ENCODE measurements at regions not wholly inside any gene's neighbourhood (a gene's known extent, or its start where the extent isn't known, plus 50 kb on each side); places are given as distances from the start of the nearest gene placed in this dataset.

DNA sequence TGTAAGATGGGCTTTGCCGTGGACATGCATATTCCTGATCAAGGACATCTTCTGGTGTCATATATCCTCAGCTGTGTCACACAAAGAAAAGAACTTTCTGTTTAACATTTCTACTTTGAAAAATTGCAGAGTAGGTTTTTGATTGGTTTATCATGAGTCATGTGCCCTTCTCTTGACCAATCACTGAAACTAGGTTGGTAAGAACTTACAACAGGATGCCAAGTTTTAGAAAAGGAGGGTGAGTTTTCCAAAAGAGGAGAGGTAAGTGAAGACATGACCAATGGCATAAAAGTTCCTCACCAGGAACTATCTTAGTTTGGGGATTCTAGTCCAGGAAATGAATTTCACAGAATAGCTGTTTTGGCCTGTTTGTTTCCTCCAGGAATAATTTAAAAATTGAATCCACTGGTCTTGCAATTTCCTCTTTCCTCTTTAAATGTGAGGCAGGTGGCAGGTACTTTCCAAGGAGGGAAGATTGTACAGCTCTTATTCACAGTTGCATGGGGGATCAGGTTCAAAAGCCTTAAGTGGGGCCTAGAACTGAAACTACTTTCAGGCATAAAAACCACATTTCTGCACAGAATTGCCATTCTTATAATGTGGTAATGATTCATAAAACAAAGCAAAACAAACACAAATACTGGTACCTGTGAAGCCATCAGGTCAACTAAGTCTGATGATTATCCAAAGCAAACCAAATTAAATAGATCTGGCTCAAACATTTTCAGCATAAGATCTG is 1114.5 kb upstream of the LCORL start:
- H3K27me3 Mint-ChIP-seq, result no peaks in the 10 kb centered on the region
- CTCF ChIA-PET, result no interaction called here
- Histone ChIP-seq H3K27ac (ENCODE audit: low read depth, low read length) (no peak overlapping the region), H3K36me3 (ENCODE audit: control insufficient read depth in 2 of 3, insufficient read depth in 3 of 3, low read length in 3 of 3) (no peaks in the 10 kb centered on the region), H3K4me3 (ENCODE audit: low read length) (no peak overlapping the region), H3K9me3 (ENCODE audit: control insufficient read depth in 2 of 3, low read length in 3 of 3) (no peaks in the 10 kb centered on the region), H3K4me1 (ENCODE audit: control insufficient read depth in 2 of 2, insufficient read depth in 2 of 2, low read length in 2 of 2) (no peaks in the 10 kb centered on the region), H3K27me3 (ENCODE audit: control insufficient read depth in 2 of 2, insufficient read depth in 2 of 2, low read length in 2 of 2) (no peaks in the 10 kb centered on the region)
- H3K9me3 Mint-ChIP-seq, result peaks cover 0 to 11% (median 5%) of the 10 kb centered on the region in 11 donors
- ATAC-seq, result no peak
- no peak overlapping the region for H3K4me3 Mint-ChIP-seq
- H3K27ac Mint-ChIP-seq, result no peak overlapping the region
- H3K36me3 Mint-ChIP-seq, result no peaks in the 10 kb centered on the region
- H3K4me1 Mint-ChIP-seq, result no peaks in the 10 kb centered on the region
- intact Hi-C loops (cut with micrococcal nuclease), result no loop called here
- DNase-seq, result no peak
- POLR2A ChIA-PET, result no interaction called here

DNA sequence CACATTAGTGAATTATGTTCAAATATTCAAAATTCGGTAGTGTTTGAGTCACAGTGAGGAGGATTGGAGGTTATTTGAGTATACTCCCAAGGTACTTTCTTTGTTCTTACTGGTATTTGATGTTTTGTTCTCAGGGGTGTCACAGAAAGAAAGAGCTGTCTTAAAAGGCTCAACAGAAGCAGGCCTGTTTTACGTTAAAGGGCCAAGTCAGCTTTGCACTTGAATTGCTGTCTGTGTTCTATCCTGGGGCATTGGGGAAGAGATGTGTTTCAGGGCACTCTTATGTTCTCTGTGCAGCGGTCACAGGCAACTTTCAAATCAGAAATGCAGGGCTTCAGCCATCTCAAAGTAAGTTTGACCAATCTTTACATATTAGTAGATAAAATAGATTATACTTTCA is 1113.1 kb upstream of the LCORL start:
- POLR2A ChIA-PET, result no interaction called here
- H3K27me3 Mint-ChIP-seq, result no peaks in the 10 kb centered on the region
- H3K9me3 ChIP-seq (ENCODE audit: control insufficient read depth in 2 of 3, low read length in 3 of 3), result no peaks in the 10 kb centered on the region

DNA sequence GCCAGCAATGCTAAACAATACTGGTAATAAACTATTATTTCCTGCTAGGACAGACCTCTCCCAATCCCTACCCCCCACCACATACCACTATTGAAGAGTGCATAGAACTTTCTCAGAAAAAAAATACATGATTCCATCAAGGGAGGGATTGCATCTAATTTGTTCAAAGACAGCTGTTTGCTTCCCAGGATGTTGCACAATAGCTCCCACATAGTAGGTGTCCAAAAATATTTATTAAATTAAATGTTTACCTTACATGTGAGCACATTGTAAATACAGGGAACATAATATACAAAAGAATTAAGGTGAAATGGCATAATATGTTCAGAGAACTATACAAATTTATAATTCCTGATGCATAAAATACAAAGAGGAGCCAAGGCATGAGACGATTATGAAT is 1111.8 kb upstream of the LCORL start:
- intact Hi-C loops (cut with micrococcal nuclease), result no loop called here
- ATAC-seq, result no peak
- Histone ChIP-seq H3K27ac (ENCODE audit: low read depth, low read length) (no peak overlapping the region), H3K36me3 (ENCODE audit: control insufficient read depth in 2 of 3, insufficient read depth in 3 of 3, low read length in 3 of 3) (no peaks in the 10 kb centered on the region), H3K9me3 (ENCODE audit: control insufficient read depth in 2 of 3, low read length in 3 of 3) (no peaks in the 10 kb centered on the region), H3K4me1 (ENCODE audit: control insufficient read depth in 2 of 2, insufficient read depth in 2 of 2, low read length in 2 of 2) (no peaks in the 10 kb centered on the region), H3K4me3 (ENCODE audit: low read length) (no peak overlapping the region), H3K27me3 (ENCODE audit: control insufficient read depth in 2 of 2, insufficient read depth in 2 of 2, low read length in 2 of 2) (no peaks in the 10 kb centered on the region)
- no peaks in the 10 kb centered on the region for H3K4me1 Mint-ChIP-seq
- H3K27ac Mint-ChIP-seq, result no peak overlapping the region
- no peak overlapping the region for H3K4me3 Mint-ChIP-seq
- POLR2A ChIA-PET, result no interaction called here
- CTCF ChIA-PET, result interaction anchor here (1.0 kb wide), 1 partner anchor 12 kb away, joined by 3 read pairs; no protein-coding TSS in a partner anchor
- no peaks in the 10 kb centered on the region for H3K27me3 Mint-ChIP-seq
- peaks cover 0 to 11% (median 2%) of the 10 kb centered on the region in 11 donors for H3K9me3 Mint-ChIP-seq
- no peak for DNase-seq
- H3K36me3 Mint-ChIP-seq, result no peaks in the 10 kb centered on the region

More for the DNA sequence above, 1113.1 kb upstream of the LCORL start:
- H3K27me3 ChIP-seq (ENCODE audit: control insufficient read depth in 2 of 2, insufficient read depth in 2 of 2, low read length in 2 of 2), result no peaks in the 10 kb centered on the region
- no peak overlapping the region for H3K4me3 Mint-ChIP-seq
- H3K4me1 ChIP-seq (ENCODE audit: control insufficient read depth in 2 of 2, insufficient read depth in 2 of 2, low read length in 2 of 2), result no peaks in the 10 kb centered on the region
- no peaks in the 10 kb centered on the region for H3K36me3 ChIP-seq (ENCODE audit: control insufficient read depth in 2 of 3, insufficient read depth in 3 of 3, low read length in 3 of 3)
- CTCF ChIA-PET, result no interaction called here
- H3K4me1 Mint-ChIP-seq, result no peaks in the 10 kb centered on the region
- no peak overlapping the region for H3K27ac Mint-ChIP-seq
- no peaks in the 10 kb centered on the region for H3K36me3 Mint-ChIP-seq
- DNase-seq, result no peak
- H3K4me3 ChIP-seq (ENCODE audit: low read length), result no peak overlapping the region
- H3K9me3 Mint-ChIP-seq, result peaks cover 0 to 11% (median 2%) of the 10 kb centered on the region in 11 donors
- intact Hi-C loops (cut with micrococcal nuclease), result no loop called here
- H3K27ac ChIP-seq (ENCODE audit: low read depth, low read length), result no peak overlapping the region
- ATAC-seq, result no peak

DNA sequence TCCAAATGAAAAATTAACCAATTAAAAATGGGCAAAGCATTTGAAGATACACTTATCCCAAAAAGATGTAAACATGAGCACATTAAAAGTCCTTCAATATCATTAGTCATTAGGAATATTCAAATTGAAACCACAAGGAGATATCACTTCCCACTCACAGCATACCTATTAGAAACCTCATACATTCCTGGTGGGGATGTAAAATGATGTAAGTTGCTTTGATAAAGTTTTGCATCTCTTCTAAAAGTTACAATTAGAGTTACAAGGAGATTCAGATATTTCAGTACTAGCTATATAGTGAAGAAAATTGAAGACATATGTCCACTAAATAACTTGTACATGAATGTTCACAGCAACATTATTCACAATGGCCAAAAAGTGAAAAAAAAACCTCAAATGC is 1109.3 kb upstream of the LCORL start:
- ChIA-PET POLR2A (no interaction called here), CTCF (no interaction called here)
- intact Hi-C loops (cut with micrococcal nuclease), result no loop called here
- Mint-ChIP-seq H3K27me3 (no peaks in the 10 kb centered on the region), H3K4me3 (no peak overlapping the region), H3K9me3 (peaks cover 0 to 10% (median 1%) of the 10 kb centered on the region in 11 donors), H3K4me1 (no peaks in the 10 kb centered on the region), H3K36me3 (no peaks in the 10 kb centered on the region), H3K27ac (no peak overlapping the region)
- Histone ChIP-seq H3K9me3 (ENCODE audit: control insufficient read depth in 2 of 3, low read length in 3 of 3) (no peaks in the 10 kb centered on the region), H3K36me3 (ENCODE audit: control insufficient read depth in 2 of 3, insufficient read depth in 3 of 3, low read length in 3 of 3) (no peaks in the 10 kb centered on the region), H3K27me3 (ENCODE audit: control insufficient read depth in 2 of 2, insufficient read depth in 2 of 2, low read length in 2 of 2) (no peaks in the 10 kb centered on the region), H3K4me1 (ENCODE audit: control insufficient read depth in 2 of 2, insufficient read depth in 2 of 2, low read length in 2 of 2) (no peaks in the 10 kb centered on the region), H3K27ac (ENCODE audit: low read depth, low read length) (no peak overlapping the region), H3K4me3 (ENCODE audit: low read length) (no peak overlapping the region)
- ATAC-seq (no peak), DNase-seq (no peak)

DNA sequence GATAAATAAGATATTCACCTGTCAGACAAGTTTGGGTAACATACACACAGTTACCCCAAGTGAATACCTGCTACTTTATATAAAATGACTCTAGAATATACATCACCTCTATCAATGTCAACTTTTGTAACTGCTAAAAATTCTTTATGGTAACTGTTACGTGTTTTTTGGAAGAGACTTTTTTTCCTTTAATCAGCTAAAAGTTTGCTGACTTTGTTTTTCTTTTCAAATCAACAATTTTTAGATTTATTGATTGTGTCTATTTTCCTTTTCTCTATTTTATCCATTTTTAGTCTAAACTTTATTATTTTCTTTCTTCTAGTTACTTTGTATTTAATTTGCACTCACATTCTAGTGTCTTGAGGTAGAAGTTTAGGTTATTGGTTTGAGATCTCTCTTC is 1106.6 kb upstream of the LCORL start:
- Histone ChIP-seq H3K9me3 (ENCODE audit: control insufficient read depth in 2 of 3, low read length in 3 of 3) (no peaks in the 10 kb centered on the region), H3K4me3 (ENCODE audit: low read length) (no peak overlapping the region), H3K27me3 (ENCODE audit: control insufficient read depth in 2 of 2, insufficient read depth in 2 of 2, low read length in 2 of 2) (no peaks in the 10 kb centered on the region), H3K4me1 (ENCODE audit: control insufficient read depth in 2 of 2, insufficient read depth in 2 of 2, low read length in 2 of 2) (no peaks in the 10 kb centered on the region), H3K27ac (ENCODE audit: low read depth, low read length) (no peak overlapping the region), H3K36me3 (ENCODE audit: control insufficient read depth in 2 of 3, insufficient read depth in 3 of 3, low read length in 3 of 3) (no peaks in the 10 kb centered on the region)
- intact Hi-C loops (cut with micrococcal nuclease), result no loop called here
- ATAC-seq (no peak), DNase-seq (no peak)
- Mint-ChIP-seq H3K36me3 (no peaks in the 10 kb centered on the region), H3K27me3 (no peaks in the 10 kb centered on the region), H3K27ac (no peak overlapping the region), H3K4me3 (no peak overlapping the region), H3K4me1 (no peaks in the 10 kb centered on the region), H3K9me3 (peaks cover 2 to 23% (median 10%) of the 10 kb centered on the region in 11 donors)
- CTCF ChIA-PET, result no interaction called here
- POLR2A ChIA-PET, result no interaction called here

DNA sequence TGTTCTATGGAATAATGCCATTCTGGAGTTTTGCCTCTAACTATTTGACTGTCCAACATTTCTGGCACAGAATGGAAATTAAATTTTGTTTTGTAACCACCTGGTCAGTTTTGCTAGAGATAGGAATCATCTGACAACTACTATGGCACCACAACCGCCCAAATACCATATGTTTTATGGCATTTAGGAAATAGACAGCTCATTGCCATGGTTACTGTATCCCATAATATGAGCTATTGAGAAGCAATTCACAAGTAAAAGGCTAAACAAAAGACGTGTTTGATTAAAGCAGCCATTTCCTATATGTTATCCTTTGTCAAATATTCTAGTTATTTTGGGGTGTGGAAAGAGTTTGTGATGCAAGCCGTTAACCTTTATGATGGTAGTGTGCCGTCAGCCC is 1105.3 kb upstream of the LCORL start:
- ChIA-PET CTCF (no interaction called here), POLR2A (no interaction called here)
- H3K27me3 ChIP-seq (ENCODE audit: control insufficient read depth in 2 of 2, insufficient read depth in 2 of 2, low read length in 2 of 2), result no peaks in the 10 kb centered on the region
- H3K36me3 ChIP-seq (ENCODE audit: control insufficient read depth in 2 of 3, insufficient read depth in 3 of 3, low read length in 3 of 3), result no peaks in the 10 kb centered on the region
- ATAC-seq, result no peak
- Mint-ChIP-seq H3K27me3 (no peaks in the 10 kb centered on the region), H3K36me3 (no peaks in the 10 kb centered on the region), H3K4me1 (no peaks in the 10 kb centered on the region), H3K4me3 (no peak overlapping the region), H3K9me3 (peaks cover 2 to 29% (median 8%) of the 10 kb centered on the region in 11 donors), H3K27ac (no peak overlapping the region)
- H3K27ac ChIP-seq (ENCODE audit: low read depth, low read length), result no peak overlapping the region
- no peak for DNase-seq
- H3K4me1 ChIP-seq (ENCODE audit: control insufficient read depth in 2 of 2, insufficient read depth in 2 of 2, low read length in 2 of 2), result no peaks in the 10 kb centered on the region
- H3K4me3 ChIP-seq (ENCODE audit: low read length), result no peak overlapping the region
- intact Hi-C loops (cut with micrococcal nuclease), result no loop called here
- H3K9me3 ChIP-seq (ENCODE audit: control insufficient read depth in 2 of 3, low read length in 3 of 3), result no peaks in the 10 kb centered on the region

DNA sequence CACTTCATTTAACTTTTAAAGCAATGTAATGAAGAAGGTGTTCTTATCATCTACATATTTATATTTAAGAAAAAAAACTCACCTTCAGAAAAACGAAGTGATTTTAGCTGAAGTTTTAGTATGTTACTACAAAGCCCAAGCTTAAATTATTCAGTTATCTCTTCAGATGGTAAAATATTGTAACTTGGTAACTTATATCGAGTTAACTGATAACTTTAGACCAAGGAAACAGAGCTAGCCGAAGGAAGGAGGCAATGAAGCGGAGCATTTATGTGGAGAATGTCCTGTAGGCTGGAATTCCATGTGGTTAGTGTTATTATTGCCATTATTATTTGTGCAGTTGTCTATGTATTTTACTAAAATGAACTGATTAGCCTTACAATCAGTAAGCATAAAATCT is 1102.1 kb upstream of the LCORL start:
- Histone ChIP-seq H3K36me3 (ENCODE audit: control insufficient read depth in 2 of 3, insufficient read depth in 3 of 3, low read length in 3 of 3) (no peaks in the 10 kb centered on the region), H3K27me3 (ENCODE audit: control insufficient read depth in 2 of 2, insufficient read depth in 2 of 2, low read length in 2 of 2) (no peaks in the 10 kb centered on the region), H3K27ac (ENCODE audit: low read depth, low read length) (no peak overlapping the region), H3K4me3 (ENCODE audit: low read length) (no peak overlapping the region), H3K9me3 (ENCODE audit: control insufficient read depth in 2 of 3, low read length in 3 of 3) (no peaks in the 10 kb centered on the region), H3K4me1 (ENCODE audit: control insufficient read depth in 2 of 2, insufficient read depth in 2 of 2, low read length in 2 of 2) (no peaks in the 10 kb centered on the region)
- Mint-ChIP-seq H3K4me1 (no peaks in the 10 kb centered on the region), H3K9me3 (peaks cover 2 to 29% (median 8%) of the 10 kb centered on the region in 11 donors), H3K27ac (no peak overlapping the region), H3K4me3 (no peak overlapping the region), H3K27me3 (no peaks in the 10 kb centered on the region), H3K36me3 (no peaks in the 10 kb centered on the region)
- intact Hi-C loops (cut with micrococcal nuclease), result no loop called here
- ChIA-PET CTCF (no interaction called here), POLR2A (no interaction called here)
- ATAC-seq (no peak), DNase-seq (no peak)
